Embryonic facial prominence (tissue), 1 donor: ENCODE measurements at regions not wholly inside any gene's neighbourhood (a gene's known extent, or its start where the extent isn't known, plus 50 kb on each side); places are given as distances from the start of the nearest gene placed in this dataset.
"Not testable (repeated sequence)": the region's sequence is repeated elsewhere in the genome, so short reads cannot be mapped to it uniquely, and the experiment has no call there.

Source experiments
- DNase-seq: peaks from one replicate; pipeline ENCODE4 v3.0.0-alpha.2; 2016; ENCODE audit errors: extremely low spot score

DNA sequence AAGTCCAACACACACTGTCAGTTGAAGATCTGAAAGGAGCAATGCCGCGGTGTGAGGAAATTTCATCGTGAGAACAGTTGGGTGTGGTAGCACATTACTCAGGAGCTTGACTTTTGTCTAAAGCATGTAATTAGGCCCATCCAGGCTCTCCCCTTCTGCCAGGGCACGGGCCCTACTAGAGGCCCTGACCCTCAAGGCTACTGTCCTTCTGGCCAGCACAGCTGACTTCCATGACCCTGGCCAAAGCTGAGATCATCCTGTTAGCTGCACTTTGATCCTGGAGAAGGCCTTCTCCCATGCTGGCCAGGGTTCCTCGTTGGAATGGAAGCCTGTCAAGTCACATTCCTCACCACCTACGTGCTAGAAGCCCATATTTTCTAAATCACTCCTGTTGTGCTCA lies 77.8 kb upstream of the SLC1A3 start:
- DNase-seq = no peak

DNA sequence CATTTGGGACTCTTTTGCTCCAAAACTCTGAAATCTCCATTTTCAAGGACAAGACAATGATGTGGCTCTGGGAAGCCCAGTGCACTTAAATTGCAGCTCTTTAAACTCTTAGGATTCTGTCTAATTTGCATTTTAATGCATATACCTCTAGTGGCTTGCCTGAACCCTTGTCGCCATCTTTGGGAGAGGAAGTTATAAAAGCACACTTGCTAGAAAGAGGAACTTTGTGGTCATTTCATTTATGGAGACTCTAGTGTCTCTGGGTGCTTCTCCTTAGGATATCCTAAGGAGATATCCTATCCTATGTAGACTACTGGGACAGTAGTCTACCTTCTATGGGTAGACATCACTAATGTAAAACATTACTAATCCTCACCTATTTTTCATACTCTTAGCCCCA lies 77.3 kb upstream of the SLC1A3 start:
- no peak for DNase-seq

DNA sequence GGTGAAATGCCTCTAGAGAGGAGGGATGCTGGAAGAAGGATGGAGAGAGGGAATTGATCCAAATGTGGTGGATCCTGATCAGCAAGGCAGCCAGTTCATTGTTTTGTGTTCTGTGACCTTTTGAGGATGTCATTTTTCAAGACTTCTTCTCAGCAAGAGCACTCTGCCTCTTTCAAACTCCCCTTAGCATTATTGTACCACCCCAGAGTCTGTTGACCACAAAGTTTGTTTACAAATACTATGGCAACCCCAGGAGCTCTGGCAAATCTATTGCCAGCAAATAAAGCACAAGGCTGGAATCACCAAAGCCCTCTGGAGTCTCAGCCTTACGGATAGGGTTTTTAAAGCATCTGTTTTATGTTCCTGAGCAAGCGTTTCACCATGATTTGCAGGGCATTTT lies 76.2 kb upstream of the SLC1A3 start:
- DNase-seq = no peak

DNA sequence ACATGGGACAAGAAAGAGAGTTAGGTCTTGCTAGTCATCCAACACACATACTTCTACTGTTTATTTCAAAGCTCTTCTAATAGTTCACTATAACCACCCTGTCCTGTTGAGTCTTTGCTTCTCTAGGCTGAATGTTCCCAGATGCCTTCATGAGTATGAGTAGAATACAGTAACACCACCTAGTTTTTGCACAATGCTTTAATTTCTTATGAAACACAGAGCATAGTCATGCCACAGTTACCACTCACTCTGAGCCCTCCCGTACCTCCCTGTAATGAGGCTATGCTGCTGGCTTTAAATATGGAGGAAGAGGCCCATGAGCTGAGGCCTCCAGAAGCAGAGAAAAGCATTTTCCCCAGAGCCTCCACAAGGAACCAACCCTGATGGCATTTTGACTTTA lies 75.0 kb upstream of the SLC1A3 start:
- DNase-seq = no peak

DNA sequence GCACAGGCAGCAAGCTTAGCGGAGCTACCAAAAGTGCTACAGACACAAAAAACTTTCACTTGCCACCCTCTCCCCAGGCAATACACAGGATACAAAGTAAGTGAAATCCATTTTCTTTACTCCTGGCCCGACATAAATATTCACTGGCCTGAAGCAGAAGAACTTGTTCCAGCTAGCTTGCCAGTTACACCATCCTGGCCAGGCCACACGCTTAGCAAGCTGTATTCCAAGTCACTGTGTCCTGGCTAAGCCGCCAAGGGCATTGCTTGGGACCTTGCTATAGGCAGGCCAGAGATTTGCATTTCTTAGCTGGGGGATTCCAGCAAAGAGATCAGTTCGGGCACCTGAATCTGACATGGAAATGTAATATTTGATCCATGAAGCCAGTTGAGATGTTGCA lies 71.0 kb upstream of the SLC1A3 start:
- DNase-seq = no peak

DNA sequence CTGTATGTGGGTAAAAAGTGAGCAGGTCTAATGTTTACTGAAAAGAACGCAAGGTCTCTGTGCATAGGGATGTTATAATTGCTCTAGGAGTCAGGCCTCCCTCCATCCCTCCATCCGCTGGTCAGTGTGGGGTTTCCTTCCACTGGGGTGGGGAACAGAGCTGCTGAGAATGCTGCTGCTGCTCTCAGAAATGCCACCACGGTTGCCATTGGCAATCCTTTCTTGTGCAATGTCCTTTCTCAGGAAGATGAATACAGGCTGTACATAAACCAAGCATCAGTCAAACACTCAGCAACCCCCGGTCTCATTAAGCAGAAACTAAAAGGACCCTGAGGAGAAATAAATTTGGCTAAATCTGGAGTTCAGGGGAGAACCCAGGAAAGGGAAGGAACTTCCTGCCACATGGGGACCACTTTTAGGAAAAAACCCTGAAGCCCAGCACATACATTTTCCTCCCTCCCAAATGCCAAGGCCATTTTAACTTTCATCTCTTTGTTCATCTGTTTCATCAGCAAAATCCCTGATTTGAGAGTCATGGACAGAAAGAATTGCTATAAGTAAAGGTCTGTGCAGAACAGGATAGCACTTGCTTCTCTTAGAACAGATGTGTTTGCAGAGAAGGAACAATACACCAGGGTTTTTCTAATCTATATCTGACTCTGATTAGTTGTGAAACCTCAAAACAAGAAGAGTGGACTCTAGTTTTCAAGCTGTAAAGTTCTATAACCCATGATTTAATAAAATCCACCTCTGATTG lies 70.4 kb upstream of the SLC1A3 start:
- no peak for DNase-seq

DNA sequence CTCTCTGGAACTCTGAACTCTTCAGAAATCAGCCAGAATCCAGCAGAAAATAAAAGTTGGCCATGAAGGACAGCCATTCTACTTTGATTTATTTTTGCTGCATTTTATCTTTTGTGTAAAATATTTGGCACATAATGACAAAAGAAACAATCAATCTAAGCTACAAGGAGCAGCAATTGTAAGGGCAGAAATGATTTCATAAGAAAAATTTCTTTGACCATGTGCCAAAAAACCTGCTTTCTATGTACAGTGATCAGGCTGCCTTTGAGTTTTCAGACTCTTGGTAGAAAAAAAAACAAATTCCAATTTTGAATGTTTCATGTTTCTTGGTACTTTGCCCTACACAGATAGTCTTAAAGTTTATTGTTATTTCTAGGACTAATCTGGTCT lies 69.8 kb upstream of the SLC1A3 start:
- no peak for DNase-seq

DNA sequence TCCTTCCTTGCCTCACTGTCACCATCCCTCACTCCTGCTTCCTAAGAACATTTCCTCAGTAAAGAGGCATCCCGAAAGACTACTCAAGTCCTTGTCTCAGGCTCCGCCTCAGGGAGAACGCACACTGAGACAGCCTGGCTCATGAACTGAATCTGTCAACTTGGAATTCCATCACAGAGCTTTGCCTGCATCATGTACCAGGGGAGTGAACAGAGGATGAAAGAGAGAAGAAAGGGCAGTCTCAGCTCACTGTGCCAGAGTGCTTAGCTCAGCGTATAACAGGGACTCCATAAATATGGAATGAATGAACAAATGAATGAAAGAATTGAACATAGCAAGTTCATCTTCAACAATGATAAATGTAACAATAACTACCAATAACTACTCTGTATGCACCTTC lies 68.7 kb upstream of the SLC1A3 start:
- DNase-seq = no peak

DNA sequence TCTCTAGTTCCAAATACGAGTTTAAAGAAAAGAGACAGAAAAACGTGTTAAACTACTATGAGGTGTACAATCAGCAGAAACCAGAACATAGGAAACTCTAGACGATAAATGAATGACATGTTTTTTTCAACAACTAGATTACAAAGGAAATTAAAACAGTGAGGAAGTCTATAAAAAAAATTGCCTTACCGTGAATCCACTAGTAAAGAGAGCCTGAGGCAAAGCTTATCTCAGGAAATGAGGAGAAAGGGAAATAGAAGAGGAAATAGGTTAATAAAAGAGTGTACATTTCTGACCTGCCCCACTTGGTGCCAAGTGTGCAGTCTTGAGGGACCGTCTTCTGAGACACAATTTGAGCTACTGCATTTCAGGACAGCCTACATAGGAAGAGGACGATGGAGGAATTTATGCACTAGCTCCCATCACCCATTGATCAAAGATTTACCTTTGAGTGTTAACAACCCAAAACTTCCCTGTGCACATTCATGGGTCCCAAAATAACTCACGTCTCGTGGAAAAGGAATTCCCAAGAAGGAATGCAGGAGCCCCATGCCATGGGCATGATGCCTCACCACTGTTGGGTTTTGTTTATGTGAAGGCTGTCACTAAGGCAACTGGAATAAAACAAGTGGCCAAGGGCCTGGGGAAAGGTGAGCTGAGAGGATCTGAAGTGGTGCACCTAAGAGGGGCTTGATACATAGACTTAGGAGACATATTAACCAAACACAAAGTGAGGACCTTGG lies 53.6 kb upstream of the SLC1A3 start:
- DNase-seq = no peak

DNA sequence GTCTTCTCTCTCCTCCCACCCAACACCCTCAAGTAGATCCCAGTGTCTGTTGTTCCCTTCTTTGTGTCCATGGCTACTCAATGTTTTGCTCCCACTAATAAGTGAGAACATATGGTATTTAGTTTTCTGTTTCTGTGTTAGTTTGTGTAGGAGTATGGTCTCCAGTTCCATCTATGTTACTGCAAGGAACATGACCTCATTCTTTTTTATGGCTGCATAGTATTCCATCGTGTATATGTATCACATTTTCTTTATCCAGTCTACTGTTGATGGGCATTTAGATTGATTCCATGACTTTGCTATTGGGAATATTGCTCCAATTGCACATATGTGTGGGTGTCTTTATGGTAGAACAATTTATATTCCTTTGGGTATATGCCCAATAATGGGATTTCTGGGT lies 51.4 kb upstream of the SLC1A3 start:
- DNase-seq = not testable (repeated sequence)
